SK-N-SH (cell line): ENCODE measurements at regions not wholly inside any gene's neighbourhood (a gene's known extent, or its start where the extent isn't known, plus 50 kb on each side); places are given as distances from the start of the nearest gene placed in this dataset.

ENCODE experiments used
- CTCF ChIA-PET: fragments of 300-600, 350-600 bp; formaldehyde crosslinking; extraction: SDS; loops from one replicate; lab custom pipeline; 2021; lab: Yijun Ruan, JAX
- POLR2A ChIA-PET: fragments of 350-600 bp; sonication (Branson Sonifier 250); formaldehyde crosslinking; extraction: SDS; loops from one replicate; lab custom pipeline; 2020; ENCODE audit warnings: antibody characterized with exemption, inconsistent platforms; lab: Yijun Ruan, JAX
- DNase-seq: peaks from one replicate; pipeline ENCODE4 v3.0.0; 2012
- H2AFZ ChIP-seq: fragments of 200-600 bp; sonication (generic); 2 replicates; pipeline ENCODE4 v1.8.1; 2016; ENCODE audit warnings: antibody characterized with exemption, mild to moderate bottlenecking, low read depth
- H3F3A ChIP-seq: fragments of 200-600 bp; sonication (generic); replicated peaks from 2 replicates; pipeline ENCODE3; 2016; ENCODE audit warnings: antibody characterized with exemption, mild to moderate bottlenecking; ENCODE audit not compliant: insufficient read depth
- H3K27ac ChIP-seq, 2 experiments: fragments of 200-500 bp in 1 of 2; fragments of 200-600 bp in 1 of 2; sonication (Bioruptor generic) in 1 of 2; sonication (generic), shearing (Covaris generic) in 1 of 2; 2 replicates each; pipeline versions ENCODE4 v1.5.1 to v1.6.1; 2014 to 2016; ENCODE audit warnings: low read depth in 2 of 2, inconsistent platforms in 1 of 2, low read length in 1 of 2, mild to moderate bottlenecking in 1 of 2, mixed read lengths in 1 of 2
- H3K27me3 ChIP-seq: fragments of 200-600 bp; sonication (generic), shearing (Covaris generic); 2 replicates; pipeline ENCODE4 v1.6.1; 2016; ENCODE audit warnings: mixed run types; ENCODE audit not compliant: insufficient read depth
- H3K36me3 ChIP-seq, 2 experiments: fragments of 200-500 bp in 1 of 2; fragments of 200-600 bp in 1 of 2; sonication (Bioruptor generic) in 1 of 2; sonication (generic) in 1 of 2; replicated peaks in 1 of 2; 2 replicates each; pipeline versions ENCODE3 to v1.5.1; 2014 to 2016; ENCODE audit warnings: low read length in 1 of 2, mild to moderate bottlenecking in 1 of 2; ENCODE audit not compliant: insufficient read depth in 2 of 2, control insufficient read depth in 1 of 2
- H3K4me1 ChIP-seq, 2 experiments: fragments of 200-500 bp in 1 of 2; fragments of 200-600 bp in 1 of 2; sonication (Bioruptor generic) in 1 of 2; sonication (generic), shearing (Covaris generic) in 1 of 2; 2 replicates each; pipeline versions ENCODE4 v1.5.1 to v1.6.1; 2014 to 2016; ENCODE audit warnings: low read depth in 1 of 2, low read length in 1 of 2, mixed run types in 1 of 2; ENCODE audit not compliant: insufficient read depth in 2 of 2, control insufficient read depth in 1 of 2
- H3K4me2 ChIP-seq: fragments of 200-600 bp; sonication (generic), shearing (Covaris generic); 2 replicates; pipeline ENCODE4 v1.6.1; 2017; ENCODE audit warnings: mixed run types
- H3K4me3 ChIP-seq, 2 experiments: fragments of 200-500 bp in 1 of 2; fragments of 200-600 bp in 1 of 2; sonication (Bioruptor generic) in 1 of 2; sonication (generic), shearing (Covaris generic) in 1 of 2; 2 replicates each; pipeline versions ENCODE4 v1.5.1 to v1.8.1; 2014 to 2016; ENCODE audit warnings: low read depth in 2 of 2, inconsistent platforms in 1 of 2, low read length in 1 of 2, mild to moderate bottlenecking in 1 of 2, mixed read lengths in 1 of 2, moderate library complexity in 1 of 2
- H3K79me2 ChIP-seq: fragments of 200-600 bp; sonication (generic); 2 replicates; pipeline ENCODE4 v1.8.1; 2017; ENCODE audit warnings: mild to moderate bottlenecking; ENCODE audit not compliant: insufficient read depth
- H3K9ac ChIP-seq: fragments of 200-600 bp; sonication (generic); 2 replicates; pipeline ENCODE4 v1.6.1; 2017; ENCODE audit warnings: mixed run types
- H3K9me2 ChIP-seq: fragments of 200-600 bp; sonication (generic); 2 replicates; pipeline ENCODE4 v1.6.1; 2017; ENCODE audit warnings: mixed run types
- H3K9me3 ChIP-seq: fragments of 200-600 bp; sonication (generic); 2 replicates; pipeline ENCODE4 v1.6.1; 2017; ENCODE audit warnings: mixed run types, mild to moderate bottlenecking, moderate library complexity
- H4K20me1 ChIP-seq: fragments of 200-600 bp; sonication (generic); 2 replicates; pipeline ENCODE4 v1.6.1; 2017; ENCODE audit warnings: mild to moderate bottlenecking, mixed run types; ENCODE audit not compliant: insufficient read depth
- ELF1 ChIP-seq: IDR thresholded peaks from 2 replicates; pipeline ENCODE4 v1.4.0; 2012
- EZH2phosphoT487 ChIP-seq: fragments of 200-600 bp; sonication (generic); IDR thresholded peaks from 2 replicates; pipeline ENCODE4 v1.6.1; 2017; ENCODE audit warnings: low read depth, mixed run types, mild to moderate bottlenecking, antibody characterized with exemption, moderate library complexity, borderline replicate concordance
- FOXM1 ChIP-seq: IDR thresholded peaks from 2 replicates; pipeline ENCODE4 v1.4.0; 2012; ENCODE audit warnings: low read depth, mild to moderate bottlenecking
- GABPA ChIP-seq: IDR thresholded peaks from 2 replicates; pipeline ENCODE4 v1.4.0; 2012; ENCODE audit warnings: low read depth, mild to moderate bottlenecking
- GATA2 ChIP-seq: sonication (generic); formaldehyde crosslinking; IDR thresholded peaks from 2 replicates; pipeline ENCODE4 v1.5.0; 2020; ENCODE audit warnings: mild to moderate bottlenecking, missing genetic modification reagents
- MEF2A ChIP-seq: IDR thresholded peaks from 2 replicates; pipeline ENCODE4 v1.4.0; 2012; ENCODE audit warnings: low read depth, borderline replicate concordance
- MXI1 ChIP-seq: IDR thresholded peaks from 2 replicates; pipeline ENCODE4 v1.6.1; 2012; ENCODE audit warnings: mild to moderate bottlenecking, low read depth, low read length, improper control_type of control experiment
- NFIC ChIP-seq: IDR thresholded peaks from 2 replicates; pipeline ENCODE4 v1.4.0; 2012; ENCODE audit warnings: borderline replicate concordance
- RAD21 ChIP-seq: IDR thresholded peaks from 2 replicates; pipeline ENCODE4 v1.6.1; 2012; ENCODE audit warnings: mild to moderate bottlenecking, low read length
- REST ChIP-seq: IDR thresholded peaks from 2 replicates; pipeline ENCODE4 v1.6.1; 2012; ENCODE audit warnings: mild to moderate bottlenecking, low read depth, low read length, moderate library complexity
- RFX5 ChIP-seq: IDR thresholded peaks from 2 replicates; pipeline ENCODE4 v1.6.1; 2012; ENCODE audit warnings: mild to moderate bottlenecking, improper control_type of control experiment, low read length
- RXRA ChIP-seq: IDR thresholded peaks from 2 replicates; pipeline ENCODE4 v1.4.0; 2012; ENCODE audit warnings: low read depth, mild to moderate bottlenecking, borderline replicate concordance
- TCF12 ChIP-seq: IDR thresholded peaks from 2 replicates; pipeline ENCODE4 v1.4.0; 2012
- TEAD4 ChIP-seq: IDR thresholded peaks from 2 replicates; pipeline ENCODE4 v1.4.0; 2012; ENCODE audit warnings: mild to moderate bottlenecking, borderline replicate concordance; ENCODE audit not compliant: insufficient read depth
- USF2 ChIP-seq: fragments of 150-350 bp; IDR thresholded peaks from 2 replicates; pipeline ENCODE4 v1.6.1; 2017; ENCODE audit warnings: antibody characterized with exemption, low read length, low read depth, borderline replicate concordance
- YY1 ChIP-seq: IDR thresholded peaks from 2 replicates; pipeline ENCODE4 v1.4.0; 2012; ENCODE audit warnings: low read depth, mild to moderate bottlenecking
- ZBTB33 ChIP-seq: IDR thresholded peaks from 2 replicates; pipeline ENCODE4 v1.4.0; 2012; ENCODE audit warnings: low read depth, borderline replicate concordance
- WGBS: methylation state at CpG from one replicate; pipeline ENCODE4 v1.1.6; 2017; ENCODE audit warnings: low lambda C conversion rate; 5-methylcytosine and 5-hydroxymethylcytosine counted together

- ChIA-PET POLR2A (no interaction called here), CTCF (no interaction called here)
- no peak overlapping the region for H2AFZ ChIP-seq
- H3K9ac ChIP-seq = no peak overlapping the region
- no peak for DNase-seq
- no peak overlapping the region for H3K27ac ChIP-seq
- H3K36me3 ChIP-seq = no peaks in the 10 kb centered on the region
- H3K4me1 ChIP-seq = no peaks in the 10 kb centered on the region
- H3F3A ChIP-seq = no peaks in the 10 kb centered on the region
- H3K9me3 ChIP-seq = no peaks in the 10 kb centered on the region
- no peaks in the 10 kb centered on the region for H3K79me2 ChIP-seq
- no peaks in the 10 kb centered on the region for H3K9me2 ChIP-seq
- no peaks in the 10 kb centered on the region for H3K27me3 ChIP-seq
- H4K20me1 ChIP-seq = no peaks in the 10 kb centered on the region
- WGBS = 9% methylated on average over 4 of the region's 4 CpGs
- H3K4me2 ChIP-seq = no peak overlapping the region
- no peak for TF ChIP-seq RXRA
- TF ChIP-seq GABPA = no peak
- TF ChIP-seq MEF2A = no peak
- no peak for TF ChIP-seq RAD21
- TF ChIP-seq REST = no peak
- TF ChIP-seq MXI1 = no peak
- no peak for TF ChIP-seq FOXM1
- no peak for TF ChIP-seq EZH2phosphoT487
- TF ChIP-seq TEAD4 = no peak
- no peak for TF ChIP-seq ZBTB33
- TF ChIP-seq GATA2 (CRISPR knock-in tag) = no peak
- TF ChIP-seq YY1 = no peak
- no peak for TF ChIP-seq USF2
- no peak for TF ChIP-seq ELF1
- TF ChIP-seq TCF12 = no peak
- TF ChIP-seq NFIC = no peak
- no peak for TF ChIP-seq RFX5
- H3K4me3 ChIP-seq = no peak overlapping the region
Observed at GRCh38 chrX:7680181-7680580, 162.8 kb upstream of the VCX start.
